ENCODE measurements at regions not wholly inside any gene's neighbourhood (a gene's known extent, or its start where the extent isn't known, plus 50 kb on each side); places are given as distances from the start of the nearest gene placed in this dataset.

DNA sequence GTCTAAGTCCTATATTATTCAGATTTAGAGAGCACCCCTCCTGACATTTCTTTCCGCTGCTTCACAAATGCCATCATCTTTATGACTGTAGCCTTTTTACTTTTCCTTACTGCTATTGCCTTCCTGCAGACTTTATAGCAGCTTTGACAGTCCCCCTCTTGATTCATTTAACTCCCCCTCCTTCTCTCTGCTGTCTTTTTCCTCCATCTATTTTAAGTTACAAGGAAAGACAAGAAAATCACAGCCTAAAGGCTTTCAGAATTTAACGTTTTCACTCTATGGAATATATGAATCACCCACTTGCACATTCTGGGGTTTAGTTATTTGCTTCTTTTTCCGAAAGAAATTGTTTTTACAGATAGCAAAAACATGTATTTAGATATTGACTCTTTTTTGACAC lies 183.4 kb upstream of the SETBP1 start:
- DNase-seq (ENCODE audit: low read depth, low spot score) (no peak), ATAC-seq (no peak)
- Histone ChIP-seq H2AFZ (ENCODE audit: low read depth, low read length, poor library complexity, severe bottlenecking) (no peak overlapping the region), H3K27ac (ENCODE audit: low read depth, low read length) (no peak overlapping the region), H3K4me2 (ENCODE audit: low read length) (no peak overlapping the region), H3K79me2 (ENCODE audit: insufficient read depth, low read length) (no peaks in the 10 kb centered on the region), H3K9me2 (ENCODE audit: insufficient read depth) (no peaks in the 10 kb centered on the region), H3K36me3 (ENCODE audit: control insufficient read depth in 1 of 2, insufficient read depth in 2 of 2, low read length in 2 of 2) (no peaks in the 10 kb centered on the region), H3K27me3 (ENCODE audit: insufficient read depth, low read length) (no peaks in the 10 kb centered on the region), H4K20me1 (ENCODE audit: insufficient read depth) (no peaks in the 10 kb centered on the region), H3K9me3 (ENCODE audit: control insufficient read depth in 1 of 2, insufficient read depth in 1 of 2, low read depth in 1 of 2, low read length in 2 of 2) (peaks cover 7 to 24% of the 10 kb centered on the region in 2 experiments; a peak in 2 of 4 replicates), H3K4me3 (replicated peaks in 1 of 2; ENCODE audit: low read depth in 1 of 2, low read length in 2 of 2) (no peak overlapping the region), H3K9ac (ENCODE audit: low read length) (no peak overlapping the region), H3K4me1 (ENCODE audit: control insufficient read depth in 1 of 2, insufficient read depth in 2 of 2, low read length in 2 of 2) (no peaks in the 10 kb centered on the region)
- BruUV-seq (replicated peaks) = no TSS peak
- ChIA-PET RAD21 (ENCODE audit: low non-redundant PET in 1 of 2, low total read pairs in 2 of 2, uncharacterized antibody in 2 of 2, unreplicated experiment in 2 of 2) (no interaction called here), CTCF (no interaction called here), POLR2A (no interaction called here)
- intact Hi-C loops (cut with micrococcal nuclease) = no loop called here
- no peak for TF ChIP-seq YY1 (IDR thresholded peaks at IDR 0.05; ENCODE audit: extremely low read depth, insufficient replicate concordance, low read depth, low read length)

DNA sequence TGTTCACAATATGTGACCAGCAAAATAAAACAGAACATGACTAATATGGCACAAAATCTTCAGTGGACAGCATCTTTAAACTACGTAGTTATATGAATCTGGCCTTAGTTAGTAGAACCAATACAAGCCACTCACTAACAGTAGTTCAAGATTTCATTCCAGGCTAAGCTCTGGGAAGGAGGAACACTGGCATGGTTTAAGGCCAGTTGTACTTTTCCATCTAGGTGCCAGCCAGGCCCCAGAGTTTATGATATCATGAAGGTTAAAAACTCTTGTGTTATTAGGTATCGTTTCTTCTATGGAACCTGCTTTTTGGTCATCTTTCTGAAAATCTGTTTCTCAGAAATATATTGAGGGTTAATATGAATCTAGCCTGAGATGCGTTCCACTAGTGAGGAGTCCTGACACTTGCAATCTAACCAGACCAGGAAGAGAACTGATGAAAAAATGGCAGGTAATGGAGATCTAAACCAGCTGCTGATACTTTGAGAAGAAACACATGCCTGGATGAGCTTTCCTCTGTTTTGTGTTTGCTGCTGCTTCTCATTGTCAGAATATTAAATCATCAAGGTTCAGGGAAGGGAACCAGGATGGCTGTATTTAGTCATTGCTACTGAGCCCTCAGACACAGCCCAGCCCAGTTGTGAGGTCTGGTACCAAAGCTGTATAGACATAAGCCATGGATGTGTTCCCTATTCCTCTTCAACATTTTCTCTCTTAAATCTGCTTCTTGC lies 182.8 kb upstream of the SETBP1 start:
- Histone ChIP-seq H4K20me1 (ENCODE audit: insufficient read depth) (no peaks in the 10 kb centered on the region), H3K9ac (ENCODE audit: low read length) (no peak overlapping the region), H2AFZ (ENCODE audit: low read depth, low read length, poor library complexity, severe bottlenecking) (no peak overlapping the region), H3K4me1 (ENCODE audit: control insufficient read depth in 1 of 2, insufficient read depth in 2 of 2, low read length in 2 of 2) (no peaks in the 10 kb centered on the region), H3K79me2 (ENCODE audit: insufficient read depth, low read length) (no peaks in the 10 kb centered on the region), H3K4me2 (ENCODE audit: low read length) (no peak overlapping the region), H3K9me3 (ENCODE audit: control insufficient read depth in 1 of 2, insufficient read depth in 1 of 2, low read depth in 1 of 2, low read length in 2 of 2) (peaks cover 12 to 29% of the 10 kb centered on the region in 2 experiments; a peak in 2 of 4 replicates), H3K36me3 (ENCODE audit: control insufficient read depth in 1 of 2, insufficient read depth in 2 of 2, low read length in 2 of 2) (no peaks in the 10 kb centered on the region), H3K27me3 (ENCODE audit: insufficient read depth, low read length) (no peaks in the 10 kb centered on the region), H3K4me3 (replicated peaks in 1 of 2; ENCODE audit: low read depth in 1 of 2, low read length in 2 of 2) (no peak overlapping the region), H3K9me2 (ENCODE audit: insufficient read depth) (no peaks in the 10 kb centered on the region), H3K27ac (ENCODE audit: low read depth, low read length) (no peak overlapping the region)
- intact Hi-C loops (cut with micrococcal nuclease) = no loop called here
- CTCF ChIA-PET = no interaction called here
- RAD21 ChIA-PET (ENCODE audit: low non-redundant PET in 1 of 2, low total read pairs in 2 of 2, uncharacterized antibody in 2 of 2, unreplicated experiment in 2 of 2) = no interaction called here
- DNase-seq (ENCODE audit: low read depth, low spot score) (no peak), ATAC-seq (no peak)
- no TSS peak for BruUV-seq (replicated peaks)
- POLR2A ChIA-PET = no interaction called here
- TF ChIP-seq, protein P1, sequence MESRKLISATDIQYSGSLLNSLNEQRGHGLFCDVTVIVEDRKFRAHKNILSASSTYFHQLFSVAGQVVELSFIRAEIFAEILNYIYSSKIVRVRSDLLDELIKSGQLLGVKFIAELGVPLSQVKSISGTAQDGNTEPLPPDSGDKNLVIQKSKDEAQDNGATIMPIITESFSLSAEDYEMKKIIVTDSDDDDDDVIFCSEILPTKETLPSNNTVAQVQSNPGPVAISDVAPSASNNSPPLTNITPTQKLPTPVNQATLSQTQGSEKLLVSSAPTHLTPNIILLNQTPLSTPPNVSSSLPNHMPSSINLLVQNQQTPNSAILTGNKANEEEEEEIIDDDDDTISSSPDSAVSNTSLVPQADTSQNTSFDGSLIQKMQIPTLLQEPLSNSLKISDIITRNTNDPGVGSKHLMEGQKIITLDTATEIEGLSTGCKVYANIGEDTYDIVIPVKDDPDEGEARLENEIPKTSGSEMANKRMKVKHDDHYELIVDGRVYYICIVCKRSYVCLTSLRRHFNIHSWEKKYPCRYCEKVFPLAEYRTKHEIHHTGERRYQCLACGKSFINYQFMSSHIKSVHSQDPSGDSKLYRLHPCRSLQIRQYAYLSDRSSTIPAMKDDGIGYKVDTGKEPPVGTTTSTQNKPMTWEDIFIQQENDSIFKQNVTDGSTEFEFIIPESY (IDR thresholded peaks at IDR 0.05; ENCODE audit: extremely low read depth, insufficient replicate concordance, low read length) = no peak
- TF ChIP-seq CBX3 (IDR thresholded peaks at IDR 0.05; ENCODE audit: low read depth) = no peak
- TF ChIP-seq JUND (IDR thresholded peaks at IDR 0.05) = no peak
- TF ChIP-seq POLR2A (IDR thresholded peaks at IDR 0.05; ENCODE audit: borderline replicate concordance, extremely low read depth, insufficient read depth, insufficient read length) = no peak
- TF ChIP-seq ZFX (IDR thresholded peaks at IDR 0.05) = no peak
- TF ChIP-seq TCF7L2 (IDR thresholded peaks at IDR 0.05; ENCODE audit: borderline replicate concordance, extremely low read depth, insufficient read depth, insufficient read length) = no peak
- no peak for TF ChIP-seq ELF1 (IDR thresholded peaks at IDR 0.05; ENCODE audit: borderline replicate concordance, low read depth)
- TF ChIP-seq EZH2phosphoT487 (IDR thresholded peaks at IDR 0.05; ENCODE audit: borderline replicate concordance) = no peak
- TF ChIP-seq SP1 (IDR thresholded peaks at IDR 0.05; ENCODE audit: low read depth) = no peak
- no peak for TF ChIP-seq YY1 (IDR thresholded peaks at IDR 0.05; ENCODE audit: extremely low read depth, insufficient replicate concordance, low read depth, low read length)
- TF ChIP-seq EZH2 (IDR thresholded peaks at IDR 0.05) = no peak
- TF ChIP-seq, protein P2, sequence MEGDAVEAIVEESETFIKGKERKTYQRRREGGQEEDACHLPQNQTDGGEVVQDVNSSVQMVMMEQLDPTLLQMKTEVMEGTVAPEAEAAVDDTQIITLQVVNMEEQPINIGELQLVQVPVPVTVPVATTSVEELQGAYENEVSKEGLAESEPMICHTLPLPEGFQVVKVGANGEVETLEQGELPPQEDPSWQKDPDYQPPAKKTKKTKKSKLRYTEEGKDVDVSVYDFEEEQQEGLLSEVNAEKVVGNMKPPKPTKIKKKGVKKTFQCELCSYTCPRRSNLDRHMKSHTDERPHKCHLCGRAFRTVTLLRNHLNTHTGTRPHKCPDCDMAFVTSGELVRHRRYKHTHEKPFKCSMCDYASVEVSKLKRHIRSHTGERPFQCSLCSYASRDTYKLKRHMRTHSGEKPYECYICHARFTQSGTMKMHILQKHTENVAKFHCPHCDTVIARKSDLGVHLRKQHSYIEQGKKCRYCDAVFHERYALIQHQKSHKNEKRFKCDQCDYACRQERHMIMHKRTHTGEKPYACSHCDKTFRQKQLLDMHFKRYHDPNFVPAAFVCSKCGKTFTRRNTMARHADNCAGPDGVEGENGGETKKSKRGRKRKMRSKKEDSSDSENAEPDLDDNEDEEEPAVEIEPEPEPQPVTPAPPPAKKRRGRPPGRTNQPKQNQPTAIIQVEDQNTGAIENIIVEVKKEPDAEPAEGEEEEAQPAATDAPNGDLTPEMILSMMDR (IDR thresholded peaks at IDR 0.05 in 2 of 3, conservative IDR thresholded peaks at IDR 0.05 in 1 of 3; ENCODE audit: borderline replicate concordance in 1 of 3, insufficient read depth in 1 of 3, low read depth in 2 of 3, low read length in 2 of 3) = no peak

Measured in HCT116 (cell line).